ENCODE measurements at regions not wholly inside any gene's neighbourhood (a gene's known extent, or its start where the extent isn't known, plus 50 kb on each side); places are given as distances from the start of the nearest gene placed in this dataset.

DNA sequence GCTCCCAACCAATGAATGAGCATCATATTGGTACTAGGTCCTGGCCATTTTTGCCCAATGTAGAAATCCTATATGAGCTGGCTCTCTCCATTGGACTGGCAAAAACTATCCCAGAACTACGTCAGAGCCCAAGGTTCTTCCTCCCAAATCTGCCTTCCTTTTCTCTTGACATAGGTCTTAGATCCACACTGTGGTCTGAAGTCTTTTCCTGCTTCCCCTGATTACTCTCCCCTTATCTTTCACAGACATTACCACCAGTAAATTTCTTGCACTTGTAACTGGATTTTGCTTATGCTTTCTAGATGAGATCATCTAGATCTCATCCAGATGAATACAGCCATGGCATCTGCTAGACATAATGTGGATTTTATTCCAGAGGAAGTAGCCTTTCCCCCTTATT, 141.2 kb upstream of the GADL1 start:
- no peaks in the 10 kb centered on the region for H3K9me1 ChIP-seq (ENCODE audit: control insufficient read depth, extremely low read depth, insufficient read depth, low read length)
- H3K27me3 ChIP-seq (ENCODE audit: control insufficient read depth, extremely low read depth, insufficient read depth, low read length): no peaks in the 10 kb centered on the region
- no peak overlapping the region for H3K4me2 ChIP-seq (ENCODE audit: control insufficient read depth, extremely low read depth, insufficient read depth, low read depth, low read length)
- no peaks in the 10 kb centered on the region for H3K9me3 ChIP-seq (ENCODE audit: control insufficient read depth, low read depth, low read length)
- H4K20me1 ChIP-seq (ENCODE audit: control insufficient read depth, extremely low read depth, insufficient read depth, low read length): no peaks in the 10 kb centered on the region
- H3K36me3 ChIP-seq (ENCODE audit: control insufficient read depth in 2 of 2, extremely low read depth in 1 of 2, insufficient read depth in 2 of 2, low read length in 2 of 2): no peaks in the 10 kb centered on the region
- no peak overlapping the region for H3K4me3 ChIP-seq (ENCODE audit: control insufficient read depth in 2 of 3, extremely low read depth in 1 of 3, insufficient read depth in 2 of 3, low read depth in 1 of 3, low read length in 3 of 3)
- no peaks in the 10 kb centered on the region for H3K79me2 ChIP-seq (ENCODE audit: control insufficient read depth, insufficient read depth, low read length)
- no peak for FAIRE-seq
- H2AFZ ChIP-seq (ENCODE audit: control insufficient read depth, low read length): no peak overlapping the region
- dilution Hi-C loops (cut with MboI; ENCODE audit: extremely low pct_ligation_motif_present, low sequenced_read_pairs): no loop called here
- peaks cover 11% of the 10 kb centered on the region for H3K4me1 ChIP-seq (ENCODE audit: control insufficient read depth, extremely low read depth, insufficient read depth, low read length)
- no peak overlapping the region for H3K27ac ChIP-seq (ENCODE audit: control insufficient read depth, insufficient read depth, low read length)
- TF ChIP-seq, protein P1, sequence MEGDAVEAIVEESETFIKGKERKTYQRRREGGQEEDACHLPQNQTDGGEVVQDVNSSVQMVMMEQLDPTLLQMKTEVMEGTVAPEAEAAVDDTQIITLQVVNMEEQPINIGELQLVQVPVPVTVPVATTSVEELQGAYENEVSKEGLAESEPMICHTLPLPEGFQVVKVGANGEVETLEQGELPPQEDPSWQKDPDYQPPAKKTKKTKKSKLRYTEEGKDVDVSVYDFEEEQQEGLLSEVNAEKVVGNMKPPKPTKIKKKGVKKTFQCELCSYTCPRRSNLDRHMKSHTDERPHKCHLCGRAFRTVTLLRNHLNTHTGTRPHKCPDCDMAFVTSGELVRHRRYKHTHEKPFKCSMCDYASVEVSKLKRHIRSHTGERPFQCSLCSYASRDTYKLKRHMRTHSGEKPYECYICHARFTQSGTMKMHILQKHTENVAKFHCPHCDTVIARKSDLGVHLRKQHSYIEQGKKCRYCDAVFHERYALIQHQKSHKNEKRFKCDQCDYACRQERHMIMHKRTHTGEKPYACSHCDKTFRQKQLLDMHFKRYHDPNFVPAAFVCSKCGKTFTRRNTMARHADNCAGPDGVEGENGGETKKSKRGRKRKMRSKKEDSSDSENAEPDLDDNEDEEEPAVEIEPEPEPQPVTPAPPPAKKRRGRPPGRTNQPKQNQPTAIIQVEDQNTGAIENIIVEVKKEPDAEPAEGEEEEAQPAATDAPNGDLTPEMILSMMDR (optimal IDR thresholded peaks at IDR 0.05 in 1 of 3, IDR thresholded peaks at IDR 0.05 in 1 of 3, conservative IDR thresholded peaks at IDR 0.05 in 1 of 3; ENCODE audit: extremely low read depth in 1 of 3, insufficient read depth in 2 of 3, low read length in 3 of 3): no peak
- no peak for TF ChIP-seq EZH2 (IDR thresholded peaks at IDR 0.05; ENCODE audit: low read length)
- DNase-seq (ENCODE audit: low read depth, low spot score): no peak
- H3K9ac ChIP-seq (ENCODE audit: control insufficient read depth, extremely low read depth, insufficient read depth, low read length): no peak overlapping the region

DNA sequence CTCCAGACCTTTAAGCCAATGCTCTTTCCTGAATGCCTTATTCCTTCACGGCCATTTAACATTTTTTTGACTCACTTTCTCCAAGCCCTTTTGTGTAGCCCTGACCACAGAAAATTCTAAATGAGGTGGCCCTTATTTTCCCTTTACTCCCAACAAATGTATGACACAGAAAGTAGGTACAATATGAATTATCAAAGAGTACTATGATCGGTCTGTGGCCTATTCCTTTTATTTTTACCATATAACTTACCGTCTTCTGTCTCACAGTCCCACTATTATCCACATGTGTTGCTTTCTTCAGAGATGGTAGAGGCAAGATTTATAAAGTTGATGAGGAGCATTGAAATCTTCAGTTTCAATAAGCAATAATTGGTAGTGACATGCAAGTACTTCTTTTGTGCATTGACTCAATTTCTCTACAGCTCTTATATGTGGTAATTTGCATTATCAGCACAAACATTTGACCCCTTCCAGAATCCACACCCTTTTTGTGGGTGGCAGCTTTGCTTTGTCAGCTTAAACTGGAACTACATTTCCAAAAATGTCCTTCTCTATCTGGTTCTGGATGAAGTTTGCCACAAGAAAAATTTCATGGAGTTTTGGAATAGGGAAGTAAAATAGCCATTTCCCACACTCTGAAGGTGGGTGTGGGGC, 143.8 kb upstream of the GADL1 start:
- H3K27me3 ChIP-seq (ENCODE audit: control insufficient read depth, extremely low read depth, insufficient read depth, low read length): no peaks in the 10 kb centered on the region
- H2AFZ ChIP-seq (ENCODE audit: control insufficient read depth, low read length): no peak overlapping the region
- FAIRE-seq: no peak
- H4K20me1 ChIP-seq (ENCODE audit: control insufficient read depth, extremely low read depth, insufficient read depth, low read length): no peaks in the 10 kb centered on the region
- dilution Hi-C loops (cut with MboI; ENCODE audit: extremely low pct_ligation_motif_present, low sequenced_read_pairs): no loop called here
- no peak overlapping the region for H3K4me2 ChIP-seq (ENCODE audit: control insufficient read depth, extremely low read depth, insufficient read depth, low read depth, low read length)
- no peak overlapping the region for H3K27ac ChIP-seq (ENCODE audit: control insufficient read depth, insufficient read depth, low read length)
- TF ChIP-seq, protein P1 (optimal IDR thresholded peaks at IDR 0.05 in 1 of 3, IDR thresholded peaks at IDR 0.05 in 1 of 3, conservative IDR thresholded peaks at IDR 0.05 in 1 of 3; ENCODE audit: extremely low read depth in 1 of 3, insufficient read depth in 2 of 3, low read length in 3 of 3): no peak
- no peak for TF ChIP-seq EZH2 (IDR thresholded peaks at IDR 0.05; ENCODE audit: low read length)
- no peaks in the 10 kb centered on the region for H3K79me2 ChIP-seq (ENCODE audit: control insufficient read depth, insufficient read depth, low read length)
- peaks cover 32% of the 10 kb centered on the region for H3K4me1 ChIP-seq (ENCODE audit: control insufficient read depth, extremely low read depth, insufficient read depth, low read length)
- no peak for DNase-seq (ENCODE audit: low read depth, low spot score)
- no peak overlapping the region for H3K9ac ChIP-seq (ENCODE audit: control insufficient read depth, extremely low read depth, insufficient read depth, low read length)
- no peak overlapping the region for H3K4me3 ChIP-seq (ENCODE audit: control insufficient read depth in 2 of 3, extremely low read depth in 1 of 3, insufficient read depth in 2 of 3, low read depth in 1 of 3, low read length in 3 of 3)
- H3K9me3 ChIP-seq (ENCODE audit: control insufficient read depth, low read depth, low read length): peaks cover 2% of the 10 kb centered on the region
- H3K9me1 ChIP-seq (ENCODE audit: control insufficient read depth, extremely low read depth, insufficient read depth, low read length): no peaks in the 10 kb centered on the region
- no peaks in the 10 kb centered on the region for H3K36me3 ChIP-seq (ENCODE audit: control insufficient read depth in 2 of 2, extremely low read depth in 1 of 2, insufficient read depth in 2 of 2, low read length in 2 of 2)

Measured in keratinocyte (primary cell).